Prostate gland (tissue), 2 donors: ENCODE measurements at regions not wholly inside any gene's neighbourhood (a gene's known extent, or its start where the extent isn't known, plus 50 kb on each side); places are given as distances from the start of the nearest gene placed in this dataset.

Experiments used
- DNase-seq: peaks from one replicate; pipeline ENCODE4 v3.0.0-alpha.2; 2019; ENCODE audit warnings: low spot score
- H3K27ac ChIP-seq, 2 donors: fragments of 200-600 bp; sonication (generic); 2 replicates each; pipeline ENCODE4 v1.5.1; 2017 to 2019
- H3K27me3 ChIP-seq: fragments of 200-600 bp; sonication (generic); replicated peaks from 2 replicates; pipeline ENCODE4 v1.5.1; 2019; ENCODE audit not compliant: insufficient read depth
- H3K36me3 ChIP-seq, 2 donors: fragments of 200-600 bp; sonication (generic); 1 replicate in 1 of 2; 2 replicates in 1 of 2; pipeline versions ENCODE4 v1.5.1 to v1.8.1; 2017 to 2019
- H3K4me1 ChIP-seq: fragments of 200-600 bp; sonication (generic); replicated peaks from 2 replicates; pipeline ENCODE4 v1.5.1; 2019
- H3K4me3 ChIP-seq, 2 donors: fragments of 200-600 bp; sonication (generic); 2 replicates each; pipeline ENCODE4 v1.5.1; 2017 to 2019
- H3K9me3 ChIP-seq: fragments of 200-600 bp; sonication (generic); 2 replicates; pipeline ENCODE4 v1.5.1; 2017
- CTCF ChIP-seq, 4 experiments: fragments of 200-600 bp in 2 of 4; fragments of 450-650 bp in 2 of 4; sonication (generic) in 2 of 4; IDR thresholded peaks; 1 replicate in 3 of 4; 2 replicates in 1 of 4; pipeline ENCODE4 v1.5.1; 2016 to 2019; ENCODE audit warnings: antibody characterized with exemption in 4 of 4, mild to moderate bottlenecking in 2 of 4, moderate library complexity in 2 of 4
- POLR2A ChIP-seq: fragments of 450-650 bp; IDR thresholded peaks from one replicate; pipeline ENCODE4 v1.6.1; 2016; ENCODE audit warnings: antibody characterized with exemption, mild to moderate bottlenecking
- POLR2AphosphoS5 ChIP-seq: sonication (generic); formaldehyde crosslinking; IDR thresholded peaks from one replicate; pipeline ENCODE4 v1.6.1; 2017; ENCODE audit warnings: antibody characterized with exemption
- WGBS: methylation state at CpG from one replicate; pipeline ENCODE4 v1.1.5; 2018; 5-methylcytosine and 5-hydroxymethylcytosine counted together
- intact Hi-C: fragments of 100-400 bp; cut with DNase I; formaldehyde crosslinking; loops from one replicate; pipeline ENCODE4 v1.14.2; 2022

- no peaks in the 10 kb centered on the region for H3K9me3 ChIP-seq
- H3K4me3 ChIP-seq, result no peak overlapping the region
- no peaks in the 10 kb centered on the region for H3K4me1 ChIP-seq
- intact Hi-C loops, result no loop called here
- WGBS, result 51% methylated on average over 2 of the region's 2 CpGs
- TF ChIP-seq POLR2A (no peak), CTCF (IDR thresholded peaks at IDR 0.05) (no peak), POLR2AphosphoS5 (no peak)
- H3K27ac ChIP-seq, result no peak overlapping the region
- H3K27me3 ChIP-seq, result no peaks in the 10 kb centered on the region
- no peak for DNase-seq
- H3K36me3 ChIP-seq, result no peaks in the 10 kb centered on the region
Measured at GRCh38 chr2:139033300-139033699, 253.1 kb upstream of the NXPH2 start.

- Histone ChIP-seq H3K27ac (no peak overlapping the region), H3K36me3 (no peaks in the 10 kb centered on the region), H3K4me3 (no peak overlapping the region), H3K4me1 (no peaks in the 10 kb centered on the region), H3K9me3 (no peaks in the 10 kb centered on the region), H3K27me3 (no peaks in the 10 kb centered on the region)
- TF ChIP-seq POLR2A (no peak), CTCF (IDR thresholded peaks at IDR 0.05) (no peak), POLR2AphosphoS5 (no peak)
- no peak for DNase-seq
- intact Hi-C loops, result no loop called here
Measured at GRCh38 chr2:139031722-139032121, 251.5 kb upstream of the NXPH2 start.

- Histone ChIP-seq H3K4me1 (no peaks in the 10 kb centered on the region), H3K36me3 (no peaks in the 10 kb centered on the region), H3K27me3 (no peaks in the 10 kb centered on the region), H3K4me3 (no peak overlapping the region), H3K27ac (no peak overlapping the region), H3K9me3 (no peaks in the 10 kb centered on the region)
- DNase-seq, result no peak
- intact Hi-C loops, result no loop called here
- TF ChIP-seq POLR2A (no peak), CTCF (IDR thresholded peaks at IDR 0.05) (no peak), POLR2AphosphoS5 (no peak)
- 91% methylated on average over 1 of the region's 1 CpG for WGBS
Measured at GRCh38 chr2:139020287-139020686, 240.1 kb upstream of the NXPH2 start.

GRCh38 chr2:139018252-139018651, 238.1 kb upstream of the NXPH2 start:
- whole genome bisulfite sequencing, result 89% methylated on average over 2 of the region's 2 CpGs
- TF ChIP-seq CTCF (IDR thresholded peaks at IDR 0.05) (no peak), POLR2A (no peak), POLR2AphosphoS5 (no peak)

GRCh38 chr2:139007130-139007529, 226.9 kb upstream of the NXPH2 start:
- Histone ChIP-seq H3K27me3 (no peaks in the 10 kb centered on the region), H3K4me3 (no peak overlapping the region), H3K36me3 (no peaks in the 10 kb centered on the region), H3K9me3 (no peaks in the 10 kb centered on the region), H3K4me1 (no peaks in the 10 kb centered on the region), H3K27ac (no peak overlapping the region)
- intact Hi-C loops, result no loop called here
- no peak for DNase-seq
- TF ChIP-seq CTCF (IDR thresholded peaks at IDR 0.05), result no peak
- no peak for TF ChIP-seq POLR2AphosphoS5
- no peak for TF ChIP-seq POLR2A

More at GRCh38 chr2:139018252-139018651, 238.1 kb upstream of the NXPH2 start:
- Histone ChIP-seq H3K36me3 (no peaks in the 10 kb centered on the region), H3K27me3 (no peaks in the 10 kb centered on the region), H3K4me3 (no peak overlapping the region), H3K9me3 (no peaks in the 10 kb centered on the region), H3K27ac (no peak overlapping the region), H3K4me1 (no peaks in the 10 kb centered on the region)
- intact Hi-C loops, result no loop called here
- no peak for DNase-seq
